ENCODE measurements at regions not wholly inside any gene's neighbourhood (a gene's known extent, or its start where the extent isn't known, plus 50 kb on each side); places are given as distances from the start of the nearest gene placed in this dataset.
"Not testable (repeated sequence)": the region's sequence is repeated elsewhere in the genome, so short reads cannot be mapped to it uniquely, and the experiment has no call there.

DNA sequence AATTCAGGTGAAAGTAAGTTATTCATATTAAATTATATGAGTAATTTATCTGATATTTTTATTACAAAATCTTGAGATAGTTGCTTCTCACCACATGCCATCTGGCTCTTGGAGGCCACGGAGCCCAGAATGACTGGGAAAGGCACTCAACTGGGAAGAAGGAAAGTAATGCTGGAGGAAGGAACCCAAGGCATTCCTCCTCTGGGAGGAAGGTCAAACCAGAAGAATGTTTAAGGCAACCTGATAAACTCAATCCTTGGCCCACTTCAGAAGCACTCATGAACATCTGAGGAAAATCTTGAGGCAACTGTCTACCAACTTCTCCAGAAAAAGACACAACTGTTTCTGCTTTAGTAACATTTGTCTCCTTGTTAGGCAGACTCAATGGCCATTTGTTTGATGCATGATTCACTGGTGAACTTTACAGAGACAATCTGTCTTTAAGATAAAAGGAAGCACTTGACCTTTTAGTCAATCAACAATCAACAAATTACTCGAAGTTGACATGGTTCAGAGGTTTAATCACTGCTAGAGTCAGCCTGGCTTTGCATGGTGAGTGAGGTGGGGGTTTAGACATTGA is 261.4 kb upstream of the MME start:
- H3K4me2 ChIP-seq (replicated peaks; ENCODE audit: low read depth, low read length, poor library complexity, severe bottlenecking) = no peak overlapping the region
- no peak overlapping the region for H3K9ac ChIP-seq (ENCODE audit: low read length)
- Mint-ChIP-seq H3K27ac (no peak overlapping the region), H3K4me3 (no peak overlapping the region), H3K4me1 (no peaks in the 10 kb centered on the region), H3K27me3 (no peaks in the 10 kb centered on the region), H3K9me3 (ENCODE audit: insufficient read depth) (peaks cover 3% of the 10 kb centered on the region)
- H3K4me3 ChIP-seq (ENCODE audit: control extremely low read depth in 1 of 5, extremely low read depth in 1 of 5, insufficient read depth in 1 of 5, low read depth in 2 of 5, low read length in 4 of 5) = no peak overlapping the region
- TF ChIP-seq, protein P1, sequence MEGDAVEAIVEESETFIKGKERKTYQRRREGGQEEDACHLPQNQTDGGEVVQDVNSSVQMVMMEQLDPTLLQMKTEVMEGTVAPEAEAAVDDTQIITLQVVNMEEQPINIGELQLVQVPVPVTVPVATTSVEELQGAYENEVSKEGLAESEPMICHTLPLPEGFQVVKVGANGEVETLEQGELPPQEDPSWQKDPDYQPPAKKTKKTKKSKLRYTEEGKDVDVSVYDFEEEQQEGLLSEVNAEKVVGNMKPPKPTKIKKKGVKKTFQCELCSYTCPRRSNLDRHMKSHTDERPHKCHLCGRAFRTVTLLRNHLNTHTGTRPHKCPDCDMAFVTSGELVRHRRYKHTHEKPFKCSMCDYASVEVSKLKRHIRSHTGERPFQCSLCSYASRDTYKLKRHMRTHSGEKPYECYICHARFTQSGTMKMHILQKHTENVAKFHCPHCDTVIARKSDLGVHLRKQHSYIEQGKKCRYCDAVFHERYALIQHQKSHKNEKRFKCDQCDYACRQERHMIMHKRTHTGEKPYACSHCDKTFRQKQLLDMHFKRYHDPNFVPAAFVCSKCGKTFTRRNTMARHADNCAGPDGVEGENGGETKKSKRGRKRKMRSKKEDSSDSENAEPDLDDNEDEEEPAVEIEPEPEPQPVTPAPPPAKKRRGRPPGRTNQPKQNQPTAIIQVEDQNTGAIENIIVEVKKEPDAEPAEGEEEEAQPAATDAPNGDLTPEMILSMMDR (IDR thresholded peaks at IDR 0.05) = no peak
- TF ChIP-seq EZH2 (IDR thresholded peaks at IDR 0.05; ENCODE audit: borderline replicate concordance, insufficient read depth, low read depth, low read length, poor library complexity, severe bottlenecking) = no peak
- H3K79me2 ChIP-seq (ENCODE audit: control insufficient read depth, insufficient read depth, low read length) = no peaks in the 10 kb centered on the region
- H3K27me3 ChIP-seq (replicated peaks in 1 of 4; ENCODE audit: control extremely low read depth in 1 of 4, control insufficient read depth in 3 of 4, insufficient read depth in 4 of 4, low read length in 3 of 4) = no peaks in the 10 kb centered on the region
- 100% methylated on average over 1 of the region's 2 CpGs for WGBS (ENCODE audit: insufficient coverage)
- no peak overlapping the region for H3K27ac ChIP-seq (ENCODE audit: low read length in 2 of 2)
- H4K20me1 ChIP-seq (ENCODE audit: control insufficient read depth, insufficient read depth, low read length, poor library complexity, severe bottlenecking) = no peaks in the 10 kb centered on the region
- DNase-seq (no peak), ATAC-seq (ENCODE audit: low read depth) (no peak)
- POLR2A ChIA-PET = no interaction called here
- H3K4me1 ChIP-seq (ENCODE audit: control insufficient read depth in 2 of 2, insufficient read depth in 2 of 2, low read length in 2 of 2) = no peaks in the 10 kb centered on the region
- intact Hi-C loops (cut with micrococcal nuclease) = no loop called here
- CTCF ChIA-PET = no interaction called here
- no peaks in the 10 kb centered on the region for H3K9me3 ChIP-seq (ENCODE audit: control extremely low read depth in 1 of 3, control insufficient read depth in 2 of 3, insufficient read depth in 1 of 3, low read length in 2 of 3)
- no peaks in the 10 kb centered on the region for H3K36me3 ChIP-seq (replicated peaks in 1 of 2; ENCODE audit: control extremely low read depth in 1 of 2, control insufficient read depth in 1 of 2, extremely low read depth in 1 of 2, insufficient read depth in 2 of 2, low read length in 1 of 2)
- H2AFZ ChIP-seq (ENCODE audit: insufficient read depth, low read depth, low read length, poor library complexity, severe bottlenecking) = no peak overlapping the region

DNA sequence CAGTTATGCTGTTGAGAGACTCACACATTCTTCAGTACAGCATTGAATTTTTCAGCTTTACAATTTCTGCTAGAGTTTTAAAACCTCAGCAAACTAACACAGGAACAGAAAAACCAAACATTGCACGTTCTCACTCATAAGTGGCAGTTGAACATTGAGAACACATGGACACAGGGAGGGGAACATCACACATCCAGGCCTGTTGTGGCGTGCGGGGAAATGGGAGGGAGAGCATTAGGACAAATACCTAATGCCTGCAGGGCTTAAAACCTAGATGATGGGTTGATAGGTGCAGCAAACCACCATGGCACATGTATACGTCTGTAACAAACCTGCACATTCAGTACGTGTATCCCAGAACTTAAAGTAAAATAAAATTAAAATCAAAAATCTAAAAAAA is 270.1 kb upstream of the MME start:
- H3K27ac Mint-ChIP-seq; H3K4me3 ChIP-seq (ENCODE audit: control extremely low read depth in 1 of 5, extremely low read depth in 1 of 5, insufficient read depth in 1 of 5, low read depth in 2 of 5, low read length in 4 of 5); H3K4me1 ChIP-seq (ENCODE audit: control insufficient read depth in 2 of 2, insufficient read depth in 2 of 2, low read length in 2 of 2); H2AFZ ChIP-seq (ENCODE audit: insufficient read depth, low read depth, low read length, poor library complexity, severe bottlenecking); ATAC-seq (ENCODE audit: low read depth); H3K36me3 ChIP-seq (replicated peaks in 1 of 2; ENCODE audit: control extremely low read depth in 1 of 2, control insufficient read depth in 1 of 2, extremely low read depth in 1 of 2, insufficient read depth in 2 of 2, low read length in 1 of 2); DNase-seq; H3K4me3 Mint-ChIP-seq; H3K9me3 Mint-ChIP-seq (ENCODE audit: insufficient read depth); H3K4me2 ChIP-seq (replicated peaks; ENCODE audit: low read depth, low read length, poor library complexity, severe bottlenecking); H3K9ac ChIP-seq (ENCODE audit: low read length); H3K27me3 ChIP-seq (replicated peaks in 1 of 4; ENCODE audit: control extremely low read depth in 1 of 4, control insufficient read depth in 3 of 4, insufficient read depth in 4 of 4, low read length in 3 of 4); H3K27me3 Mint-ChIP-seq; intact Hi-C loops (cut with micrococcal nuclease); H4K20me1 ChIP-seq (ENCODE audit: control insufficient read depth, insufficient read depth, low read length, poor library complexity, severe bottlenecking); H3K79me2 ChIP-seq (ENCODE audit: control insufficient read depth, insufficient read depth, low read length); CTCF ChIA-PET; H3K27ac ChIP-seq (ENCODE audit: low read length in 2 of 2); H3K9me3 ChIP-seq (ENCODE audit: control extremely low read depth in 1 of 3, control insufficient read depth in 2 of 3, insufficient read depth in 1 of 3, low read length in 2 of 3); H3K4me1 Mint-ChIP-seq; POLR2A ChIA-PET: not testable (repeated sequence)
- WGBS (ENCODE audit: insufficient coverage) = 100% methylated on average over 3 of the region's 5 CpGs

Data from B cell (primary cell).